ENCODE measurements at regions not wholly inside any gene's neighbourhood (a gene's known extent, or its start where the extent isn't known, plus 50 kb on each side); places are given as distances from the start of the nearest gene placed in this dataset.

GRCh38 chr12:115101520-115101919 is 417.5 kb upstream of the TBX3 start:
- DNase-seq: no peak

- no peak for DNase-seq
Observed at GRCh38 chr12:115097416-115097815, 413.4 kb upstream of the TBX3 start.

GRCh38 chr12:115096588-115097397 is 412.8 kb upstream of the TBX3 start:
- no peak for DNase-seq

GRCh38 chr12:115095073-115095748 is 411.2 kb upstream of the TBX3 start:
- no peak for DNase-seq

- no peak for DNase-seq
Observed at GRCh38 chr12:115094163-115094816, 410.3 kb upstream of the TBX3 start.

GRCh38 chr12:115093261-115093660 is 409.3 kb upstream of the TBX3 start:
- DNase-seq: no peak

- no peak for DNase-seq
Observed at GRCh38 chr12:115090783-115091182, 406.8 kb upstream of the TBX3 start.

- no peak for DNase-seq
Observed at GRCh38 chr12:115088995-115089841, 405.2 kb upstream of the TBX3 start.

GRCh38 chr12:115088328-115088994 is 404.5 kb upstream of the TBX3 start:
- no peak for DNase-seq

- DNase-seq: no peak
Observed at GRCh38 chr12:115085594-115085993, 401.6 kb upstream of the TBX3 start.

- no peak for DNase-seq
Observed at GRCh38 chr12:115079760-115080159, 395.8 kb upstream of the TBX3 start.

GRCh38 chr12:115078990-115079389 is 395.0 kb upstream of the TBX3 start:
- DNase-seq: no peak

- no peak for DNase-seq
Observed at GRCh38 chr12:115078334-115078733, 394.4 kb upstream of the TBX3 start.

GRCh38 chr12:115075552-115076170 is 391.7 kb upstream of the TBX3 start:
- no peak for DNase-seq

GRCh38 chr12:115074617-115075016 is 390.6 kb upstream of the TBX3 start:
- no peak for DNase-seq

- DNase-seq: no peak
Observed at GRCh38 chr12:115072712-115073111, 388.7 kb upstream of the TBX3 start.

GRCh38 chr12:115070313-115070712 is 386.3 kb upstream of the TBX3 start:
- no peak for DNase-seq

GRCh38 chr12:115064296-115064695 is 380.3 kb upstream of the TBX3 start:
- DNase-seq: no peak

- no peak for DNase-seq
Observed at GRCh38 chr12:115062741-115063140, 378.8 kb upstream of the TBX3 start.

GRCh38 chr12:115060477-115061168 is 376.6 kb upstream of the TBX3 start:
- DNase-seq: no peak

GRCh38 chr12:115057445-115057844 is 373.5 kb upstream of the TBX3 start:
- no peak for DNase-seq

Data from hippocampal formation (tissue), 2 donors.